Suprapubic skin (tissue), 3 donors: ENCODE measurements at regions not wholly inside any gene's neighbourhood (a gene's known extent, or its start where the extent isn't known, plus 50 kb on each side); places are given as distances from the start of the nearest gene placed in this dataset.

Source experiments
- CTCF ChIP-seq, 2 donors: fragments of 200-600 bp in 1 of 2; fragments of 450-650 bp in 1 of 2; sonication (generic) in 1 of 2; IDR thresholded peaks; one replicate each; pipeline ENCODE4 v1.5.1; 2016 to 2019; ENCODE audit warnings: antibody characterized with exemption in 2 of 2, mild to moderate bottlenecking in 1 of 2, moderate library complexity in 1 of 2
- EP300 ChIP-seq: sonication (generic); formaldehyde crosslinking; IDR thresholded peaks from one replicate; pipeline ENCODE4 v1.6.1; 2017; ENCODE audit warnings: antibody characterized with exemption

- TF ChIP-seq CTCF (IDR thresholded peaks at IDR 0.05) (no peak), EP300 (no peak)
Observed at GRCh38 chr1:30372792-30373433, 350.5 kb downstream of the MATN1 start.
